ENCODE measurements at regions not wholly inside any gene's neighbourhood (a gene's known extent, or its start where the extent isn't known, plus 50 kb on each side); places are given as distances from the start of the nearest gene placed in this dataset.

DNA sequence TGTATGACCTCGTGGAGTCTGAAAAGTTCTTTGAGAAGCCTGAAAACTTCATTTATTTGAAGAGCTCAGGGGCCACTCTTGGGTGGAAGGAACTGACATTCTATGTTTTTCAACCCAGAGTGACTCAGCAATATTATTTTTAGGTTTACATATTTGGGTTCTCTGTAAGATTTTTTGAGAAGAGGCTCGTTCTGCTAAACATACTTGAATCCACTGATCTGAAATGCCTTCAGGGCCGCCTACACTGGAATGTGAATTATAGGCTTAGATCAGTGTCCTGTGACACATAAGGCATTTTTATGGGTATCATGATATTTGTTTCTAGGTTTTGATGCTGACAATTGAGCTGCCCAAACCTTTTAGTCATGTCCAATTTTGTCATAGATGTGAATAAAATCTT is 86.2 kb downstream of the PSAT1 start:
- no peak for DNase-seq (ENCODE audit: low read depth)
- TF ChIP-seq, protein P1, sequence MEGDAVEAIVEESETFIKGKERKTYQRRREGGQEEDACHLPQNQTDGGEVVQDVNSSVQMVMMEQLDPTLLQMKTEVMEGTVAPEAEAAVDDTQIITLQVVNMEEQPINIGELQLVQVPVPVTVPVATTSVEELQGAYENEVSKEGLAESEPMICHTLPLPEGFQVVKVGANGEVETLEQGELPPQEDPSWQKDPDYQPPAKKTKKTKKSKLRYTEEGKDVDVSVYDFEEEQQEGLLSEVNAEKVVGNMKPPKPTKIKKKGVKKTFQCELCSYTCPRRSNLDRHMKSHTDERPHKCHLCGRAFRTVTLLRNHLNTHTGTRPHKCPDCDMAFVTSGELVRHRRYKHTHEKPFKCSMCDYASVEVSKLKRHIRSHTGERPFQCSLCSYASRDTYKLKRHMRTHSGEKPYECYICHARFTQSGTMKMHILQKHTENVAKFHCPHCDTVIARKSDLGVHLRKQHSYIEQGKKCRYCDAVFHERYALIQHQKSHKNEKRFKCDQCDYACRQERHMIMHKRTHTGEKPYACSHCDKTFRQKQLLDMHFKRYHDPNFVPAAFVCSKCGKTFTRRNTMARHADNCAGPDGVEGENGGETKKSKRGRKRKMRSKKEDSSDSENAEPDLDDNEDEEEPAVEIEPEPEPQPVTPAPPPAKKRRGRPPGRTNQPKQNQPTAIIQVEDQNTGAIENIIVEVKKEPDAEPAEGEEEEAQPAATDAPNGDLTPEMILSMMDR (IDR thresholded peaks at IDR 0.05; ENCODE audit: low read depth, low read length, missing control alignments), result no peak
- no peak overlapping the region for H3K4me3 ChIP-seq (ENCODE audit: low read depth, low read length)
- in situ Hi-C loops (cut with HindIII; ENCODE audit: low sequenced_read_pairs), result no loop called here

DNA sequence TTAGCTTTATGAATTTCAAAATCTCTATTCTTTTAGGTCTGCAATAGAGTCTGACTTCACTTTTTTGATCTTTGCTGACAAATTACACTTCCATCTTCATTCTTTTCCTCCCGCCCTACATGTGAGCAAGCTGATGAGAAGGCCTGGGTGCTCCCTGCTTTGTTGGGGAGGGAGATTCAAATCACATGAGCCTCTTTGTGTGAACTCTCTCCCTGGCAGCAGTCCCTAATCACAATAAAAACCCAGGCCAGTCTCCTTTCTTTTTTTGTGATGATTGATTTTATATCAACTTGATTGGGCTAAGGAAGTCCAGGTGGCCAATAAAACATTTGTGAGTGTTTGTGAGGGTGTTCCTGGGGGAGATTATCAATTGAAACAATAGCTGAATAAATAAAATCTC is 89.4 kb downstream of the PSAT1 start:
- in situ Hi-C loops (cut with HindIII; ENCODE audit: low sequenced_read_pairs), result no loop called here
- no peak for DNase-seq (ENCODE audit: low read depth)
- TF ChIP-seq, protein P1 (IDR thresholded peaks at IDR 0.05; ENCODE audit: low read depth, low read length, missing control alignments), result no peak
- no peak overlapping the region for H3K4me3 ChIP-seq (ENCODE audit: low read depth, low read length)

DNA sequence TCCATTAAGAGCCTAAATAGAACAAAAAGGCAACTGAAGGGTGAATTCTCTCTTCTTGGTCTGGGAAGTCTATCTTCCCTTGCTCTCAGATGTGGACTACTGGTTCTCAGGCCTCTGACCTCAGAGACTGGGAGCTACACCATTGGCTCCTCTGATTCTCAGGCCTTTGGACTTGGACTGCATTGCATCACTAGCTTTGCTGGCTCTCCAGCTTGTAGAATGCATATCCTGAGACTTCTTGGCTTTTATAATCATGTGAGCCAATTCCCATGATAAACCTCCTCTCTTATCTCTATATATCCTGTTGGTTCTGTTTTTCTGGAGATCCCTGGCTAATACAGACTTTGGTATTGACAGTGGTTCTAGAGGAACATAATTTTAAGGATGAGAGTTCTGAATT is 89.8 kb downstream of the PSAT1 start:
- H3K4me3 ChIP-seq (ENCODE audit: low read depth, low read length), result no peak overlapping the region
- TF ChIP-seq, protein P1 (IDR thresholded peaks at IDR 0.05; ENCODE audit: low read depth, low read length, missing control alignments), result no peak
- DNase-seq (ENCODE audit: low read depth), result no peak
- in situ Hi-C loops (cut with HindIII; ENCODE audit: low sequenced_read_pairs), result no loop called here

DNA sequence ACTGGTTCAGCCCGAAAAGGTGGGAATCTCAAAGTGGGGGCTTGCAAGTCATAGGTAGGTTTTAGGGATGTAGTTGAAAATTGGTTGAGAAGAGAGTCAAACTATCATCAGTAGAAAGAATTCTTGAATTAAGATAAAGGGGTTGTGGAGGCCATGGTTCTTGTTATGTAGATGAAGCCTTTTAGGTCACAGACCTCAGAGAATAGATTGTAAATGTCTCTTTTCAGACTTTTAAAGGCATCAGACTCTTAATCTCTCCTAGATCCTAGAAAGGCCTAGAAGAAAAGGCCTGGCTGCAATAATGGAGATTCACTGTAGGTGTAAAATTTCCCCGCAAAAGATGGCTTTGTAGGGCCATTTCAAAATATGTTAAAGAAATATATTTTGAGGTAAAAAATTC is 96.4 kb downstream of the PSAT1 start:
- TF ChIP-seq, protein P1 (IDR thresholded peaks at IDR 0.05; ENCODE audit: low read depth, low read length, missing control alignments), result no peak
- no peak overlapping the region for H3K4me3 ChIP-seq (ENCODE audit: low read depth, low read length)
- in situ Hi-C loops (cut with HindIII; ENCODE audit: low sequenced_read_pairs), result no loop called here
- DNase-seq (ENCODE audit: low read depth), result no peak

DNA sequence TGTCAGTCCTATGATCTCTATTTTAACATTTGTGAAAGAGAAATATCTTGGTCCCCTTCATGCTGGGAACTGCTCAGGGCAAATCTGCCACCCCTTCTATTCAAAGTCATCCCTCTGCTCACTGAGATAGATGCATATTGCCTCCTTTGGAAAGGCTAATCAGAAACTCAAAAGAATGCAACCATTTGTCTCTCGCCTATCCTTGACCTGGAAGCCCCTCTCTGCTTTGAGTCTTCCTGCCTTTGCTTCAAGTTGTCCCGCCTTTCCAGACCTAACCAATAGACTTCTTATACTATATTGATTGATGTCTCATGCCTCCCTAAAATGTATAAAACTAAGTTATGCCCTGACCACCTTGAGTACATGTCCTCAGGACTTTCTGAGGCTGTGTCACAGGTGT is 97.0 kb downstream of the PSAT1 start:
- TF ChIP-seq, protein P1 (IDR thresholded peaks at IDR 0.05; ENCODE audit: low read depth, low read length, missing control alignments), result no peak
- no peak overlapping the region for H3K4me3 ChIP-seq (ENCODE audit: low read depth, low read length)
- in situ Hi-C loops (cut with HindIII; ENCODE audit: low sequenced_read_pairs), result no loop called here
- no peak for DNase-seq (ENCODE audit: low read depth)

DNA sequence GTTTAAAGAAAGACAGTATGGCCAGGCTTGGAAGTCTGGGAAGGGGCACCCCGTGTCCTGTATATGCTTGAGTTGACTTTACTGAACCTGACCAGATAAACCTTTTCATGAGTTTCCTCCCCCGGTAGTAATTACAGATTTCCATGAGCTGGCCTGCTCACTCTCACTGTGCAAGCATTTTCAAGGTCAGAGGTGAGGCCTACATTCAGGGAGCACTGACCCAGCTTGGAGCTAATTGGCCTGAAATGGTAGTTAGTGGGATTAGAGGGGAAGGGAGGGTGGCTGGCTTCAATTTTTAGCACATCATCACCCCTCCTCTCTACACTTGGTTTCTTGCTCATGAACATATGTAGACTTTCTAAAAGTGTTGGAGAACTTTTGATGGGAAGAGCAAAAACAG is 99.2 kb downstream of the PSAT1 start:
- TF ChIP-seq, protein P1 (IDR thresholded peaks at IDR 0.05; ENCODE audit: low read depth, low read length, missing control alignments), result no peak
- H3K4me3 ChIP-seq (ENCODE audit: low read depth, low read length), result no peak overlapping the region
- DNase-seq (ENCODE audit: low read depth), result no peak
- in situ Hi-C loops (cut with HindIII; ENCODE audit: low sequenced_read_pairs), result no loop called here

DNA sequence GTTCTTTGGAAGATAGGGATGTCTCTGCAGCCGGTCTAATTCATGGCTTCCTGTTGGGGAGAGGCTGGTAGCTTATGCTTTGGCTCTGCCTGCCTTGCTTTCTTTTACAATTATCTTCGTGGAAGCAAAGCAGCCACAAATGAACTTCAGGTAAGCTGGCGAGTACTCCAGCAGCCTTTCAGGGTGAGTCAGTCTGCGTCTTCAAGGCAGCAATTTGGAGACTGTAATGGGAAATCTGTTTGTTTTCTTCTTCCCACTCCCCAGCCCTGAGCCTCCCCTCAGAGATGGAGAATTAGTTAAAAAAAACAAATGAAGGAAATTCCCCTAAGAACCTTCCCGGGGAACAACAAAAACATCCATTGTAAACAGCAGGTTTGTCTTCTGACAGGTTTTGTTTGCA is 100.1 kb downstream of the PSAT1 start:
- H3K4me3 ChIP-seq (ENCODE audit: low read depth, low read length), result no peak overlapping the region
- DNase-seq (ENCODE audit: low read depth), result no peak
- TF ChIP-seq, protein P1 (IDR thresholded peaks at IDR 0.05; ENCODE audit: low read depth, low read length, missing control alignments), result no peak

More for the DNA sequence above, 100.1 kb downstream of the PSAT1 start:
- in situ Hi-C loops (cut with HindIII; ENCODE audit: low sequenced_read_pairs), result no loop called here
